Transverse colon (tissue), 4 donors: ENCODE measurements at regions not wholly inside any gene's neighbourhood (a gene's known extent, or its start where the extent isn't known, plus 50 kb on each side); places are given as distances from the start of the nearest gene placed in this dataset.
"Not testable (repeated sequence)": the region's sequence is repeated elsewhere in the genome, so short reads cannot be mapped to it uniquely, and the experiment has no call there.

Experiments used
- EP300 ChIP-seq: sonication (generic); formaldehyde crosslinking; IDR thresholded peaks from one replicate; pipeline ENCODE4 v1.6.1; 2017; ENCODE audit warnings: antibody characterized with exemption, low read depth
- POLR2A ChIP-seq: fragments of 450-650 bp; IDR thresholded peaks from one replicate; pipeline ENCODE4 v1.6.1; 2016; ENCODE audit warnings: antibody characterized with exemption, mild to moderate bottlenecking, moderate library complexity
- POLR2AphosphoS5 ChIP-seq, 3 donors: sonication (generic); formaldehyde crosslinking; IDR thresholded peaks; one replicate each; pipeline ENCODE4 v1.6.1; 2016; ENCODE audit warnings: antibody characterized with exemption in 3 of 3
- TF ChIP-seq, protein P1 (sequence below), 5 experiments: fragments of 200-600 bp in 3 of 5; fragments of 450-650 bp in 2 of 5; sonication (generic) in 3 of 5; IDR thresholded peaks; 1 replicate in 2 of 5; 2 replicates in 3 of 5; pipeline ENCODE4 v1.5.1; 2016 to 2017; ENCODE audit warnings: antibody characterized with exemption in 5 of 5, inconsistent platforms in 3 of 5, mild to moderate bottlenecking in 2 of 5, moderate library complexity in 1 of 5

DNA sequence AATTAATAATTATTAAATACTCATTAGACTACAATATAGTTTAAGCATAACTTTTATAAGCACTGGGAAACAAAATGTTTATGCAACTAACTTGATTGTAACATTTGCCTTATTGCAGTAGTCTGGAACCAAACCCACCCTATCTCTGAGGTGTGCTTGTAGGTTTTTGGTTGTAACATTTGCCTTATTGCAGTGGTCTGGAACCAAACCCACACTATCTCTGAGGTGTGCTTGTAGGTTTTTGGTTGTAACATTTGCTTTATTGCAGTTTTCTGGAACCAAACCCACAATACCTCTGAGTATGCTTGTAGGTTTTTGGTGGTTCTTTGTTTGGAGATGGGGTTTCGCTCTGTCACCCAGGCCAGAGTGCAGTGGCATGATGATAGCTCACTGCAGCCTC lies 1376.4 kb upstream of the DEFB115 start:
- TF ChIP-seq, protein P1, sequence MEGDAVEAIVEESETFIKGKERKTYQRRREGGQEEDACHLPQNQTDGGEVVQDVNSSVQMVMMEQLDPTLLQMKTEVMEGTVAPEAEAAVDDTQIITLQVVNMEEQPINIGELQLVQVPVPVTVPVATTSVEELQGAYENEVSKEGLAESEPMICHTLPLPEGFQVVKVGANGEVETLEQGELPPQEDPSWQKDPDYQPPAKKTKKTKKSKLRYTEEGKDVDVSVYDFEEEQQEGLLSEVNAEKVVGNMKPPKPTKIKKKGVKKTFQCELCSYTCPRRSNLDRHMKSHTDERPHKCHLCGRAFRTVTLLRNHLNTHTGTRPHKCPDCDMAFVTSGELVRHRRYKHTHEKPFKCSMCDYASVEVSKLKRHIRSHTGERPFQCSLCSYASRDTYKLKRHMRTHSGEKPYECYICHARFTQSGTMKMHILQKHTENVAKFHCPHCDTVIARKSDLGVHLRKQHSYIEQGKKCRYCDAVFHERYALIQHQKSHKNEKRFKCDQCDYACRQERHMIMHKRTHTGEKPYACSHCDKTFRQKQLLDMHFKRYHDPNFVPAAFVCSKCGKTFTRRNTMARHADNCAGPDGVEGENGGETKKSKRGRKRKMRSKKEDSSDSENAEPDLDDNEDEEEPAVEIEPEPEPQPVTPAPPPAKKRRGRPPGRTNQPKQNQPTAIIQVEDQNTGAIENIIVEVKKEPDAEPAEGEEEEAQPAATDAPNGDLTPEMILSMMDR (IDR thresholded peaks at IDR 0.05) = not testable (repeated sequence)
- TF ChIP-seq POLR2A; POLR2AphosphoS5 (IDR thresholded peaks at IDR 0.05); EP300: not testable (repeated sequence)
